Endothelial cell of umbilical vein (primary cell): ENCODE measurements at regions not wholly inside any gene's neighbourhood (a gene's known extent, or its start where the extent isn't known, plus 50 kb on each side); places are given as distances from the start of the nearest gene placed in this dataset.

Source experiments
- BruUV-seq: library from RNA; stranded (reverse); fragments of 400-500 nt; replicated peaks from 2 replicates; lab custom pipeline; 2021; lab: Mats Ljungman, UMichigan
- CTCF ChIA-PET: fragments of 300-600, 350-600 bp; sonication (Branson Sonifier 250); formaldehyde crosslinking; loops from one replicate; lab custom pipeline; 2021; ENCODE audit warnings: antibody characterized with exemption, inconsistent platforms; lab: Charles Lee
- POLR2A ChIA-PET: fragments of 300-600, 350-600 bp; sonication (Branson Sonifier 250); formaldehyde crosslinking; loops from one replicate; lab custom pipeline; 2021; ENCODE audit warnings: antibody characterized with exemption, inconsistent platforms; lab: Charles Lee
- DNase-seq: peaks from one replicate; pipeline ENCODE4 v3.0.0-alpha.2; 2011; ENCODE audit warnings: low read depth, low spot score
- FAIRE-seq: peaks from 2 replicates; lab custom pipeline; 2011; peaks lifted over from hg19 to GRCh38; lab: Jason Lieb, UNC
- H2AFZ ChIP-seq: 2 replicates; pipeline ENCODE4 v1.6.0; 2012; ENCODE audit warnings: low read depth, low read length, control low read depth, inconsistent platforms
- H3K27ac ChIP-seq: 2 replicates; pipeline ENCODE4 v1.5.1; 2011; ENCODE audit warnings: low read depth, mild to moderate bottlenecking, control low read depth, low read length, moderate library complexity; ENCODE audit not compliant: insufficient read depth
- H3K27me3 ChIP-seq, 2 experiments: 2 replicates each; pipeline versions ENCODE4 v1.6.0 to v1.6.1; 2011; ENCODE audit warnings: low read length in 2 of 2, mixed read lengths in 1 of 2; ENCODE audit not compliant: control insufficient read depth in 2 of 2, insufficient read depth in 2 of 2
- H3K36me3 ChIP-seq, 2 experiments: 2 replicates in 1 of 2; 3 replicates in 1 of 2; pipeline ENCODE4 v1.5.1; 2011; ENCODE audit warnings: low read length in 2 of 2, mild to moderate bottlenecking in 1 of 2, moderate library complexity in 1 of 2; ENCODE audit not compliant: control insufficient read depth in 2 of 2, insufficient read depth in 2 of 2; ENCODE audit errors: extremely low read depth in 1 of 2
- H3K4me1 ChIP-seq: 3 replicates; pipeline ENCODE4 v1.5.1; 2011; ENCODE audit warnings: mild to moderate bottlenecking, low read length; ENCODE audit not compliant: control insufficient read depth, insufficient read depth; ENCODE audit errors: extremely low read depth
- H3K4me2 ChIP-seq: 2 replicates; pipeline ENCODE4 v1.6.1; 2011; ENCODE audit warnings: low read length, control low read depth, mixed read lengths; ENCODE audit not compliant: insufficient read depth
- H3K4me3 ChIP-seq, 3 experiments: fragments of 200-600 bp in 1 of 3; sonication (generic), shearing (Covaris generic) in 1 of 3; replicated peaks in 1 of 3; 2 replicates each; pipeline ENCODE4 v1.5.1; 2011 to 2016; ENCODE audit warnings: control low read depth in 3 of 3, low read length in 3 of 3, mild to moderate bottlenecking in 2 of 3, inconsistent platforms in 1 of 3, low read depth in 1 of 3, moderate library complexity in 1 of 3; ENCODE audit not compliant: insufficient read depth in 1 of 3
- H3K79me2 ChIP-seq: 2 replicates; pipeline ENCODE4 v1.6.0; 2012; ENCODE audit warnings: low read length, inconsistent platforms; ENCODE audit not compliant: control insufficient read depth, insufficient read depth
- H3K9ac ChIP-seq: replicated peaks from 2 replicates; pipeline ENCODE3; 2011; ENCODE audit warnings: low read length, control low read depth; ENCODE audit not compliant: insufficient read depth; ENCODE audit errors: extremely low read depth
- H3K9me1 ChIP-seq: replicated peaks from 3 replicates; pipeline ENCODE4 v1.6.0; 2011; ENCODE audit warnings: mild to moderate bottlenecking, low read length; ENCODE audit not compliant: control insufficient read depth, insufficient read depth; ENCODE audit errors: extremely low read depth
- H3K9me3 ChIP-seq: replicated peaks from 2 replicates; pipeline ENCODE4 v1.5.1; 2012; ENCODE audit warnings: low read length, inconsistent platforms; ENCODE audit not compliant: control insufficient read depth, insufficient read depth
- H4K20me1 ChIP-seq: replicated peaks from 2 replicates; pipeline ENCODE3; 2011; ENCODE audit warnings: mild to moderate bottlenecking, low read length; ENCODE audit not compliant: control insufficient read depth, insufficient read depth; ENCODE audit errors: extremely low read depth
- CTCF ChIP-seq, 2 donors: IDR thresholded peaks; 1 replicate in 1 of 2; 2 replicates in 1 of 2; pipeline ENCODE4 v1.5.1; 2011; ENCODE audit warnings: low read length in 2 of 2, mild to moderate bottlenecking in 2 of 2, moderate library complexity in 2 of 2, control low read depth in 1 of 2, inconsistent platforms in 1 of 2, low read depth in 1 of 2; ENCODE audit not compliant: insufficient read depth in 1 of 2; ENCODE audit errors: extremely low read depth in 1 of 2
- EZH2 ChIP-seq: IDR thresholded peaks from 2 replicates; pipeline ENCODE4 v1.6.1; 2012; ENCODE audit warnings: borderline replicate concordance, low read depth, mild to moderate bottlenecking, moderate library complexity, low read length, inconsistent platforms; ENCODE audit not compliant: severe bottlenecking
- FOS ChIP-seq: IDR thresholded peaks from 2 replicates; pipeline ENCODE4 v1.6.1; 2011; ENCODE audit warnings: mild to moderate bottlenecking, low read length, moderate library complexity, borderline replicate concordance; ENCODE audit not compliant: insufficient read depth
- GATA2 ChIP-seq: IDR thresholded peaks from 2 replicates; pipeline ENCODE4 v1.7.0; 2011; ENCODE audit warnings: low read depth, mild to moderate bottlenecking, moderate library complexity, mixed read lengths, low read length; ENCODE audit not compliant: insufficient read length, insufficient read depth
- JUN ChIP-seq: IDR thresholded peaks from 2 replicates; pipeline ENCODE4 v1.6.1; 2011; ENCODE audit warnings: borderline replicate concordance, low read depth; ENCODE audit not compliant: insufficient read length, insufficient read depth
- MAX ChIP-seq: IDR thresholded peaks from 2 replicates; pipeline ENCODE4 v1.6.1; 2011; ENCODE audit not compliant: insufficient read depth, insufficient read length
- MYC ChIP-seq: IDR thresholded peaks from one replicate; pipeline ENCODE4 v1.6.1; 2011; ENCODE audit warnings: mild to moderate bottlenecking, low read depth, low read length
- POLR2A ChIP-seq: IDR thresholded peaks from 2 replicates; pipeline ENCODE4 v1.6.1; 2012; ENCODE audit warnings: low read depth, mild to moderate bottlenecking, control low read depth, low read length
- POLR2AphosphoS5 ChIP-seq: IDR thresholded peaks from 2 replicates; pipeline ENCODE4 v1.6.1; 2012; ENCODE audit warnings: low read depth, mild to moderate bottlenecking, control low read depth, low read length, moderate library complexity; ENCODE audit not compliant: insufficient read depth
- dilution Hi-C: fragments of 300-500 bp; cut with MboI; formaldehyde crosslinking; loops from one replicate; pipeline ENCODE4 v1.15.0; 2019; ENCODE audit warnings: low sequenced_read_pairs; ENCODE audit not compliant: extremely low pct_ligation_motif_present
- intact Hi-C: fragments of 100-400 bp; cut with micrococcal nuclease; formaldehyde crosslinking; loops from one replicate; pipeline ENCODE4 v1.10.0; 2022

GRCh38 chr14:49980027-49980426 lies 87.1 kb downstream of the ARF6 start:
- Histone ChIP-seq H3K27ac (no peak overlapping the region), H3K9me1 (no peaks in the 10 kb centered on the region), H3K9me3 (no peaks in the 10 kb centered on the region), H3K27me3 (no peaks in the 10 kb centered on the region), H3K4me3 (no peak overlapping the region), H3K79me2 (no peaks in the 10 kb centered on the region), H2AFZ (no peak overlapping the region), H3K4me2 (no peak overlapping the region), H3K4me1 (peaks cover 29% of the 10 kb centered on the region), H3K36me3 (no peaks in the 10 kb centered on the region), H4K20me1 (no peaks in the 10 kb centered on the region), H3K9ac (no peak overlapping the region)
- FAIRE-seq (no peak), DNase-seq (no peak)
- no TSS peak for BruUV-seq
- CTCF ChIA-PET = interaction anchor here (0.8 kb wide), 1 partner anchor 81 kb away, joined by 3 read pairs; no protein-coding TSS in a partner anchor
- dilution Hi-C loops = no loop called here
- intact Hi-C loops = no loop called here
- POLR2A ChIA-PET = no interaction called here
- TF ChIP-seq JUN (no peak), POLR2A (no peak), MAX (no peak), FOS (no peak), MYC (no peak), EZH2 (no peak), CTCF (IDR thresholded peaks at IDR 0.05; ENCODE audit: extremely low read depth in 1 of 2, insufficient read depth in 1 of 2, low read depth in 1 of 2, low read length in 2 of 2) (no peak), POLR2AphosphoS5 (no peak), GATA2 (no peak)
